ENCODE measurements at regions not wholly inside any gene's neighbourhood (a gene's known extent, or its start where the extent isn't known, plus 50 kb on each side); places are given as distances from the start of the nearest gene placed in this dataset.

DNA sequence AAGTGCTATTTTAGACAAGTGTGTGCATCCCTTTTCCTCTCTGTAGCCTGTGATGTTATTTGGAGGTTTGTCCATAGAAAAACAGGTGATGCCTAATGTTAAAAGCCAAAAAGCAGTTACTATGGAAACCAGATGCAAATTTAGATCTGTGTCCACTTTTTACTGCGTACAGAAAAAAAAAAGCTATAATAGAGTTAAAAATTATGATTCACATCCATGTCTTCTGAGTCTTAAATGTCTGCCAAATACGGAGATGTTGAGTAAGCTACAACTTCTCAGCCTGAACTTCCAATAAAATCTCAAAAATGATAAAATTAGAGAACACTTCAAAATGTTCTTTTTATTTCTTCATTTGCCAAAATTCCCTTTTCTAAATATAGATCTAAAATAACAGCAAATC is 74.2 kb upstream of the GAP43 start:
- TF ChIP-seq, protein P1, sequence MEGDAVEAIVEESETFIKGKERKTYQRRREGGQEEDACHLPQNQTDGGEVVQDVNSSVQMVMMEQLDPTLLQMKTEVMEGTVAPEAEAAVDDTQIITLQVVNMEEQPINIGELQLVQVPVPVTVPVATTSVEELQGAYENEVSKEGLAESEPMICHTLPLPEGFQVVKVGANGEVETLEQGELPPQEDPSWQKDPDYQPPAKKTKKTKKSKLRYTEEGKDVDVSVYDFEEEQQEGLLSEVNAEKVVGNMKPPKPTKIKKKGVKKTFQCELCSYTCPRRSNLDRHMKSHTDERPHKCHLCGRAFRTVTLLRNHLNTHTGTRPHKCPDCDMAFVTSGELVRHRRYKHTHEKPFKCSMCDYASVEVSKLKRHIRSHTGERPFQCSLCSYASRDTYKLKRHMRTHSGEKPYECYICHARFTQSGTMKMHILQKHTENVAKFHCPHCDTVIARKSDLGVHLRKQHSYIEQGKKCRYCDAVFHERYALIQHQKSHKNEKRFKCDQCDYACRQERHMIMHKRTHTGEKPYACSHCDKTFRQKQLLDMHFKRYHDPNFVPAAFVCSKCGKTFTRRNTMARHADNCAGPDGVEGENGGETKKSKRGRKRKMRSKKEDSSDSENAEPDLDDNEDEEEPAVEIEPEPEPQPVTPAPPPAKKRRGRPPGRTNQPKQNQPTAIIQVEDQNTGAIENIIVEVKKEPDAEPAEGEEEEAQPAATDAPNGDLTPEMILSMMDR (IDR thresholded peaks at IDR 0.05 in 8 of 11, conservative IDR thresholded peaks at IDR 0.05 in 3 of 11): no peak
- no peak for TF ChIP-seq POLR2AphosphoS5 (IDR thresholded peaks at IDR 0.05)

All from spleen (tissue), 7 donors.